Panc1 (cell line): ENCODE measurements at regions not wholly inside any gene's neighbourhood (a gene's known extent, or its start where the extent isn't known, plus 50 kb on each side); places are given as distances from the start of the nearest gene placed in this dataset.

ENCODE experiments used
- POLR2AphosphoS5 ChIP-seq: IDR thresholded peaks from 2 replicates; pipeline ENCODE4 v1.6.1; 2012; ENCODE audit warnings: mild to moderate bottlenecking, low read depth, low read length, moderate library complexity
- TF ChIP-seq, protein P1 (sequence below): fragments of 450-650 bp; IDR thresholded peaks from 2 replicates; pipeline ENCODE4 v1.5.1; 2017; ENCODE audit warnings: mild to moderate bottlenecking

DNA sequence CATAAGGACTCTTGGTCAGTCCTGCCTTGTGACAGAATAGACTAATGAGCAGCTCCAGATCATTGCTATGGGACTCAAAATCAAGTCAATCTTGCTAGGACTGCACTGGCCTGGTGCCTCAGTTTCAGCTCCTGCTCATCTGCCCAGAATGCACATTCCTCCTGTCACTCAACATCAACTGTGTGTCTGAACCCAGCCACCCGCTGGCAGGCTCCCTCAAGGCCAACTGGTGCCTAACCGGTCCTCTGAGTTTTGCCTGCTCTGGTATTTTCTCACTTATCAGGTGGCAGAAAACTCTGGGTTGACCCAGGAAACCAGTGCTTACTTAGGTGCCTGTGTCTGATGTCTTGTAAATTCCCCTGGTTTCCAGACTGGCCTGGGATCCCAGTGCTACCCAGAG lies 297.7 kb downstream of the DHX35 start:
- TF ChIP-seq POLR2AphosphoS5 = no peak
- TF ChIP-seq, protein P1, sequence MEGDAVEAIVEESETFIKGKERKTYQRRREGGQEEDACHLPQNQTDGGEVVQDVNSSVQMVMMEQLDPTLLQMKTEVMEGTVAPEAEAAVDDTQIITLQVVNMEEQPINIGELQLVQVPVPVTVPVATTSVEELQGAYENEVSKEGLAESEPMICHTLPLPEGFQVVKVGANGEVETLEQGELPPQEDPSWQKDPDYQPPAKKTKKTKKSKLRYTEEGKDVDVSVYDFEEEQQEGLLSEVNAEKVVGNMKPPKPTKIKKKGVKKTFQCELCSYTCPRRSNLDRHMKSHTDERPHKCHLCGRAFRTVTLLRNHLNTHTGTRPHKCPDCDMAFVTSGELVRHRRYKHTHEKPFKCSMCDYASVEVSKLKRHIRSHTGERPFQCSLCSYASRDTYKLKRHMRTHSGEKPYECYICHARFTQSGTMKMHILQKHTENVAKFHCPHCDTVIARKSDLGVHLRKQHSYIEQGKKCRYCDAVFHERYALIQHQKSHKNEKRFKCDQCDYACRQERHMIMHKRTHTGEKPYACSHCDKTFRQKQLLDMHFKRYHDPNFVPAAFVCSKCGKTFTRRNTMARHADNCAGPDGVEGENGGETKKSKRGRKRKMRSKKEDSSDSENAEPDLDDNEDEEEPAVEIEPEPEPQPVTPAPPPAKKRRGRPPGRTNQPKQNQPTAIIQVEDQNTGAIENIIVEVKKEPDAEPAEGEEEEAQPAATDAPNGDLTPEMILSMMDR = no peak
